Heart left ventricle (tissue), 16 donors: ENCODE measurements at regions not wholly inside any gene's neighbourhood (a gene's known extent, or its start where the extent isn't known, plus 50 kb on each side); places are given as distances from the start of the nearest gene placed in this dataset.

Experiments used
- ATAC-seq, 4 donors: fragments of 200-7000 bp; cut with Tn5 transposase; one replicate each; pipeline ENCODE4 v1.9.1; 2020 to 2022; ENCODE audit warnings: moderate library complexity in 4 of 4, mild to moderate bottlenecking in 3 of 4, moderate number of reproducible peaks in 1 of 4
- DNase-seq, 5 donors: peaks; one replicate each; pipeline ENCODE4 v3.0.0-alpha.2; 2020
- H3K27ac ChIP-seq, 12 donors: fragments of 200-600 bp; sonication (generic) in 4 of 12; one replicate each; pipeline versions ENCODE4 v1.5.0 to v1.8.0; 2016 to 2022; ENCODE audit warnings: mild to moderate bottlenecking in 2 of 12
- H3K27me3 ChIP-seq, 9 donors: fragments of 200-600 bp; sonication (generic) in 2 of 9; one replicate each; pipeline versions ENCODE4 v1.5.1 to v1.8.0; 2016 to 2022; ENCODE audit warnings: mild to moderate bottlenecking in 3 of 9
- H3K36me3 ChIP-seq, 9 donors: fragments of 200-600 bp; sonication (generic) in 2 of 9; one replicate each; pipeline versions ENCODE4 v1.5.0 to v1.8.0; 2018 to 2022; ENCODE audit warnings: mild to moderate bottlenecking in 2 of 9
- H3K4me1 ChIP-seq, 12 donors: fragments of 200-600 bp; sonication (generic) in 4 of 12; one replicate each; pipeline versions ENCODE4 v1.5.0 to v1.8.0; 2016 to 2022; ENCODE audit warnings: mild to moderate bottlenecking in 3 of 12
- H3K4me3 ChIP-seq, 12 donors: fragments of 200-600 bp; sonication (generic) in 4 of 12; one replicate each; pipeline versions ENCODE4 v1.5.0 to v1.8.0; 2017 to 2022; ENCODE audit warnings: mild to moderate bottlenecking in 9 of 12, moderate library complexity in 4 of 12
- H3K9me3 ChIP-seq, 12 donors: fragments of 200-600 bp; sonication (generic) in 4 of 12; one replicate each; pipeline versions ENCODE4 v1.5.0 to v1.8.0; 2016 to 2022; ENCODE audit warnings: mild to moderate bottlenecking in 1 of 12
- POLR2A ChIP-seq, 2 donors: fragments of 450-650 bp; IDR thresholded peaks; one replicate each; pipeline ENCODE4 v1.6.1; 2017; ENCODE audit warnings: antibody characterized with exemption in 2 of 2, mild to moderate bottlenecking in 2 of 2, moderate library complexity in 2 of 2
- WGBS, 4 donors: extraction: QIAGEN DNeasy Blood & Tissue Kit in 2 of 4; methylation state at CpG; one replicate each; pipeline versions ENCODE4 v1.1.5 to v1.1.7; 2013 to 2018; 5-methylcytosine and 5-hydroxymethylcytosine counted together
- intact Hi-C, 10 donors: fragments of 100-400 bp; cut with DNase I; formaldehyde crosslinking; loops; one replicate each; pipeline versions ENCODE4 v1.11.1 to v1.14.2; 2022
- TF ChIP-seq, protein P1 (sequence below), 12 donors: fragments of 200-600 bp; sonication (generic) in 4 of 12; IDR thresholded peaks; one replicate each; pipeline versions ENCODE4 v1.5.0 to v1.8.0; 2018 to 2022; ENCODE audit warnings: antibody characterized with exemption in 12 of 12, mild to moderate bottlenecking in 5 of 12
- donor health status: ischemic (EF 13 %, LVEDD 7.1; RV severe dilation, severe dysfunction).
- donor health status: healthy with polysubstance abuse.
- donor health status: DM: no; HTN: yes; CAD: no.
- donor health status: DM: no; HTN: no; CAD: no.
- donor health status: ischemic (EF 25% LVEDD 6.9; RV normal size, moderate dysfunction).
- donor health status: ischemic (EF 25% LVEDD 5.7; RV mildly dilated, moderate dysfunction).
- donor health status: healthy.
- donor health status: DM: yes; HTN: yes; CAD: no.
- donor health status: ischemic (EF 35%, LVEDD 5.7; RV mildly dilated, moderate dysfunction).
- donor health status: nonischemic (EF 11% LVEDD 7.7; RV severe dilation, severe dysfunction).
- donor health status: DM: yes; HTN: yes; CAD: no.
- donor health status: PGD.
- donor health status: ischemic (EF 29% LVEDD 5.4; RV normal size, mild dysfunction).
- donor health status: nonischemic (EF 23%, LVEDD 6.1; RV moderate dilation, normal function).

DNA sequence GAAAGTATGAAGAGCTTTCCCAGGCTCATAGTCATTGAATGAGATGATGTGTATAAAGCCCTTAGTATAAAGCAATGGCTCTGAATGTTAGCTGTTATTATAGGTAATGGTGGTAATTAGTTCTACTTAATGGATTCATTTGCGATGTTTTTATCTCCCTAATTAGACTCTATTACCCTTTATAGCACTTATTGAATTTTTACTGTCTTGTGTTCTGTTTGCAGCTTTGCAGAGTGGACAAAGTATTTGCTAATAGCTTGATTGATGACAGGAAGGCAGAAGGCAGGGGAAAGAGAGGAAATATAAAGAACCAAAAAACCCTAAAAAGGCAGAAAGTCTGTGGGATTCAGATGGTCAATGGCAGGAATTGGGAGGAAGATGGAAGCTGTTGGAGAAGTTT is 524.4 kb upstream of the SPRY2 start:
- H3K27ac ChIP-seq, result no peak overlapping the region
- no peaks in the 10 kb centered on the region for H3K36me3 ChIP-seq
- intact Hi-C loops, result no loop called here
- WGBS, 4 donors, result 89 to 97% (median 93%) methylated on average over 1 of the region's 1 CpG
- H3K4me3 ChIP-seq, result no peak overlapping the region
- H3K4me1 ChIP-seq, result no peaks in the 10 kb centered on the region
- TF ChIP-seq, protein P1, sequence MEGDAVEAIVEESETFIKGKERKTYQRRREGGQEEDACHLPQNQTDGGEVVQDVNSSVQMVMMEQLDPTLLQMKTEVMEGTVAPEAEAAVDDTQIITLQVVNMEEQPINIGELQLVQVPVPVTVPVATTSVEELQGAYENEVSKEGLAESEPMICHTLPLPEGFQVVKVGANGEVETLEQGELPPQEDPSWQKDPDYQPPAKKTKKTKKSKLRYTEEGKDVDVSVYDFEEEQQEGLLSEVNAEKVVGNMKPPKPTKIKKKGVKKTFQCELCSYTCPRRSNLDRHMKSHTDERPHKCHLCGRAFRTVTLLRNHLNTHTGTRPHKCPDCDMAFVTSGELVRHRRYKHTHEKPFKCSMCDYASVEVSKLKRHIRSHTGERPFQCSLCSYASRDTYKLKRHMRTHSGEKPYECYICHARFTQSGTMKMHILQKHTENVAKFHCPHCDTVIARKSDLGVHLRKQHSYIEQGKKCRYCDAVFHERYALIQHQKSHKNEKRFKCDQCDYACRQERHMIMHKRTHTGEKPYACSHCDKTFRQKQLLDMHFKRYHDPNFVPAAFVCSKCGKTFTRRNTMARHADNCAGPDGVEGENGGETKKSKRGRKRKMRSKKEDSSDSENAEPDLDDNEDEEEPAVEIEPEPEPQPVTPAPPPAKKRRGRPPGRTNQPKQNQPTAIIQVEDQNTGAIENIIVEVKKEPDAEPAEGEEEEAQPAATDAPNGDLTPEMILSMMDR (IDR thresholded peaks at IDR 0.05), result no peak
- no peak for TF ChIP-seq POLR2A (IDR thresholded peaks at IDR 0.05)
- no peaks in the 10 kb centered on the region for H3K9me3 ChIP-seq
- ATAC-seq, result no peak
- no peak for DNase-seq
- H3K27me3 ChIP-seq, result no peaks in the 10 kb centered on the region

DNA sequence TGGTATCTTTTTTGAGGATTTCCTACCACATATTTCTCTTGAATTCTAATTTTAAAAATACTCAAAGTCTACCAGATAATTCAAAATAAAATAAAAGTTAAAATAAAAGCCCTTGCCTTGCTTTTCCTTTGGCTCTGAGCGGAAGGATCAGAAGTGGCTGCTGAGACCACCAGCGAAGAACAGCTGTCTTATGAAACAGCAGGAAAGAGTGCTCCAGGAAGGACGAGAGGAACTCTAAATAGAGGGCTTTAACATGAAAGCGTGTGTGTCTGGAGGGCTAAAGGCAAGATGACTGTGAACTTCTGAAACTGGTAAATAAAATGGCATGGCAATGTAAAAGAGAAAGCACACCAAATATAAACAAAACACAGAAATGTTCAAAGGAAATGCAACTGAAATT is 521.5 kb upstream of the SPRY2 start:
- TF ChIP-seq, protein P1 (IDR thresholded peaks at IDR 0.05), result no peak
- no peak for TF ChIP-seq POLR2A (IDR thresholded peaks at IDR 0.05)
- intact Hi-C loops, result no loop called here
- WGBS, 4 donors, result 58 to 69% (median 63%) methylated on average over 4 of the region's 4 CpGs

DNA sequence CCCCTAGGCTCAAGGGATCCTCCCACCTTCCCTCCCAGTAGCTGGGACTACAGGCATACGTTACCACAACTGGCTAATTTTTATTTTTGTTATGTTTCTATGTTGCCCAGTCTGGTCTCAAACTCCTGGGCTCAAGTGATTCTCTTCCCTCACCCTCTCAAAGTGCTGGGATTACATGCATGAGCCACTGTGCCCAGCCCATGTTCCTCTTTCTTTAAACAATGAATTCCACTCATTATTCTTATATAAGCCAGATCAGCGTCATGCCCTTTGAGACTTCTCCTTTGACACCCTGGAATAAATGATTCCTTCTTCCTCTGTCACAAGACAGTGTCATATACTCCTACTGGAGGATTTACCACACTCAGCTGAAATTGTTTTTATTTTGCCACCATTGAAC is 519.9 kb upstream of the SPRY2 start:
- intact Hi-C loops, result no loop called here
- no peak overlapping the region for H3K4me3 ChIP-seq
- H3K4me1 ChIP-seq, result no peaks in the 10 kb centered on the region
- no peaks in the 10 kb centered on the region for H3K27me3 ChIP-seq
- no peaks in the 10 kb centered on the region for H3K9me3 ChIP-seq
- H3K27ac ChIP-seq, result no peak overlapping the region
- no peak for ATAC-seq
- WGBS, 4 donors, result 85 to 96% (median 91%) methylated on average over 2 of the region's 2 CpGs
- H3K36me3 ChIP-seq, result no peaks in the 10 kb centered on the region
- TF ChIP-seq, protein P1 (IDR thresholded peaks at IDR 0.05), result no peak
- TF ChIP-seq POLR2A (IDR thresholded peaks at IDR 0.05), result no peak
- DNase-seq, result no peak

More for the DNA sequence above, 521.5 kb upstream of the SPRY2 start:
- no peak overlapping the region for H3K4me3 ChIP-seq
- no peak for ATAC-seq
- no peaks in the 10 kb centered on the region for H3K36me3 ChIP-seq
- H3K27me3 ChIP-seq, result no peaks in the 10 kb centered on the region
- no peaks in the 10 kb centered on the region for H3K9me3 ChIP-seq
- DNase-seq, result no peak
- H3K4me1 ChIP-seq, result no peaks in the 10 kb centered on the region
- H3K27ac ChIP-seq, result no peak overlapping the region

DNA sequence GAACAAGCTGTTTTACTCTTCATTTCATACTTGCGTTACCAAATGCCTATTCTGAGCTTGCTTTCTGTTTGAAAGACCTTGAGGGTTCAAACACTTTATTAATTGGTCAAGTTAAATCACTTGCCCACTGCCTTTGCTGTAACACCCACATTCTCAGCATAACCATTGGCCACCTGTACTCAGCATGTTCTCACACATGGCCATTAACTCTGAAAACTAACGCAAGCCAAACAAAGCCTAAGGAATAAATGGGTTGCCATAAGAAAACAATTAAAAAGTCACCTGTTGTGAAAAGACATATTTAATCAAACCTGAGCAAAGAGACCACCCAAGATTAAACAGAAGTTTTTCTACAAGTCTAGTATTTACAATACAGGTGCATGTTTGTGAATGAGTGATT is 517.2 kb upstream of the SPRY2 start:
- Histone ChIP-seq H3K27ac (no peak overlapping the region), H3K27me3 (no peaks in the 10 kb centered on the region), H3K4me1 (no peaks in the 10 kb centered on the region), H3K4me3 (no peak overlapping the region), H3K9me3 (peaks cover 0 to under 1% (median 0%) of the 10 kb centered on the region in 12 donors), H3K36me3 (no peaks in the 10 kb centered on the region)
- 85 to 99% (median 96%) methylated on average over 2 of the region's 2 CpGs for WGBS, 4 donors
- no peak for TF ChIP-seq POLR2A (IDR thresholded peaks at IDR 0.05)
- TF ChIP-seq, protein P1 (IDR thresholded peaks at IDR 0.05), result no peak
- intact Hi-C loops, result no loop called here
- ATAC-seq (no peak), DNase-seq (no peak)
